ENCODE measurements at regions not wholly inside any gene's neighbourhood (a gene's known extent, or its start where the extent isn't known, plus 50 kb on each side); places are given as distances from the start of the nearest gene placed in this dataset.

DNA sequence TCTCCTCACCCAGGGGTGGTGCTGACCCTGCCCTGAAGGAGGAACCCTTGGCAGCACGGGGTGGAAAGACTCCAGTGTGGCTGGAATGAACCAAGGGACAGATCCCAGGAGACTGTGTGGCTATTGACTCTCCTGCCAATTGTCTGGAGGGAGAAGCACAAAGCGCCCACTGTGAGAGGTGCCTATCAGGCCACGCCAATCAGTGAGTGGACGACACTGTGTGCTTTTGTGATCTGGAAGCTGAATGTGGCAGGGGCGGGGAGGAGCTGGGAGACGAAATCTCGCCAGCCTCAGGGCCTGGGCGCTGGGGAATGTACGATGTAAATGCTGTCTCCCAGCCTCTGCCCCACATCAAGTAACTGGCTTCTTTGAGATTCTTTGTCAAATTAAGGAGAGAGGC is 167.1 kb downstream of the ZBTB18 start:
- POLR2A ChIA-PET: no interaction called here

GRCh38 chr1:244219149-244219548 is 168.1 kb downstream of the ZBTB18 start:
- peaks cover 13% of the 10 kb centered on the region for H3K9me3 Mint-ChIP-seq
- ChIA-PET POLR2A (interaction anchor here (0.6 kb wide), 1 partner anchor 582 kb away, joined by 3 read pairs; no protein-coding TSS in a partner anchor), CTCF (interaction anchor here (0.6 kb wide), 1 partner anchor 80 kb away, joined by 4 read pairs; no protein-coding TSS in a partner anchor)
- ATAC-seq (no peak), DNase-seq (ENCODE audit: low spot score) (no peak)
- H3K4me1 Mint-ChIP-seq: peaks cover 6% of the 10 kb centered on the region
- H3K36me3 Mint-ChIP-seq: peaks cover 12% of the 10 kb centered on the region
- no peaks in the 10 kb centered on the region for H3K27me3 Mint-ChIP-seq (ENCODE audit: low read depth)
- H3K27ac Mint-ChIP-seq: no peak overlapping the region
- H3K4me3 Mint-ChIP-seq: no peak overlapping the region
- TF ChIP-seq, protein P1, sequence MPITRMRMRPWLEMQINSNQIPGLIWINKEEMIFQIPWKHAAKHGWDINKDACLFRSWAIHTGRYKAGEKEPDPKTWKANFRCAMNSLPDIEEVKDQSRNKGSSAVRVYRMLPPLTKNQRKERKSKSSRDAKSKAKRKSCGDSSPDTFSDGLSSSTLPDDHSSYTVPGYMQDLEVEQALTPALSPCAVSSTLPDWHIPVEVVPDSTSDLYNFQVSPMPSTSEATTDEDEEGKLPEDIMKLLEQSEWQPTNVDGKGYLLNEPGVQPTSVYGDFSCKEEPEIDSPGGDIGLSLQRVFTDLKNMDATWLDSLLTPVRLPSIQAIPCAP (CRISPR knock-in tag; IDR thresholded peaks at IDR 0.05): no peak
- TF ChIP-seq, protein P2, sequence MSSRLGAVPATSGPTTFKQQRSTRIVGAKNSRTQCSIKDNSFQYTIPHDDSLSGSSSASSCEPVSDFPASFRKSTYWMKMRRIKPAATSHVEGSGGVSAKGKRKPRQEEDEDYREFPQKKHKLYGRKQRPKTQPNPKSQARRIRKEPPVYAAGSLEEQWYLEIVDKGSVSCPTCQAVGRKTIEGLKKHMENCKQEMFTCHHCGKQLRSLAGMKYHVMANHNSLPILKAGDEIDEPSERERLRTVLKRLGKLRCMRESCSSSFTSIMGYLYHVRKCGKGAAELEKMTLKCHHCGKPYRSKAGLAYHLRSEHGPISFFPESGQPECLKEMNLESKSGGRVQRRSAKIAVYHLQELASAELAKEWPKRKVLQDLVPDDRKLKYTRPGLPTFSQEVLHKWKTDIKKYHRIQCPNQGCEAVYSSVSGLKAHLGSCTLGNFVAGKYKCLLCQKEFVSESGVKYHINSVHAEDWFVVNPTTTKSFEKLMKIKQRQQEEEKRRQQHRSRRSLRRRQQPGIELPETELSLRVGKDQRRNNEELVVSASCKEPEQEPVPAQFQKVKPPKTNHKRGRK (CRISPR knock-in tag; IDR thresholded peaks at IDR 0.05; ENCODE audit: borderline replicate concordance): no peak
- no peak for TF ChIP-seq CREM (CRISPR knock-in tag; IDR thresholded peaks at IDR 0.05)
- no peak for TF ChIP-seq ZNF425 (CRISPR knock-in tag; conservative IDR thresholded peaks at IDR 0.05)
- TF ChIP-seq, protein P3, sequence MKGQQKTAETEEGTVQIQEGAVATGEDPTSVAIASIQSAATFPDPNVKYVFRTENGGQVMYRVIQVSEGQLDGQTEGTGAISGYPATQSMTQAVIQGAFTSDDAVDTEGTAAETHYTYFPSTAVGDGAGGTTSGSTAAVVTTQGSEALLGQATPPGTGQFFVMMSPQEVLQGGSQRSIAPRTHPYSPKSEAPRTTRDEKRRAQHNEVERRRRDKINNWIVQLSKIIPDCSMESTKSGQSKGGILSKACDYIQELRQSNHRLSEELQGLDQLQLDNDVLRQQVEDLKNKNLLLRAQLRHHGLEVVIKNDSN (CRISPR knock-in tag; IDR thresholded peaks at IDR 0.05): no peak
- TF ChIP-seq ZNF138 (CRISPR knock-in tag; conservative IDR thresholded peaks at IDR 0.05): no peak
- no peak for TF ChIP-seq ETV6 (CRISPR knock-in tag; IDR thresholded peaks at IDR 0.05)
- no peak for TF ChIP-seq PRDM15 (CRISPR knock-in tag; IDR thresholded peaks at IDR 0.05)

More for the DNA sequence above, 167.1 kb downstream of the ZBTB18 start:
- Mint-ChIP-seq H3K27me3 (ENCODE audit: low read depth) (no peaks in the 10 kb centered on the region; the same call in 1 of the 2 replicates), H3K9me3 (peaks cover 13% of the 10 kb centered on the region), H3K36me3 (peaks cover 12% of the 10 kb centered on the region), H3K4me1 (peaks cover 9% of the 10 kb centered on the region), H3K27ac (no peak overlapping the region), H3K4me3 (no peak overlapping the region)
- CTCF ChIA-PET: no interaction called here
- DNase-seq (ENCODE audit: low spot score): no peak
- ATAC-seq: no peak
- TF ChIP-seq ZMAT4 (CRISPR knock-in tag; IDR thresholded peaks at IDR 0.05) (no peak), ZNF219 (CRISPR knock-in tag; IDR thresholded peaks at IDR 0.05; ENCODE audit: borderline replicate concordance) (no peak), CREB1 (CRISPR knock-in tag; IDR thresholded peaks at IDR 0.05) (no peak), ZNF532 (CRISPR knock-in tag; IDR thresholded peaks at IDR 0.05; ENCODE audit: borderline replicate concordance) (no peak), SMAD3 (CRISPR knock-in tag; IDR thresholded peaks at IDR 0.05; ENCODE audit: borderline replicate concordance) (no peak), JUN (CRISPR knock-in tag; IDR thresholded peaks at IDR 0.05) (no peak), IRF2 (CRISPR knock-in tag; IDR thresholded peaks at IDR 0.05; ENCODE audit: borderline replicate concordance, low read depth) (no peak), NR3C1 (CRISPR knock-in tag; conservative IDR thresholded peaks at IDR 0.05; ENCODE audit: low read depth) (no peak), ZNF671 (CRISPR knock-in tag; IDR thresholded peaks at IDR 0.05) (no peak)
- TF ChIP-seq, protein P4, sequence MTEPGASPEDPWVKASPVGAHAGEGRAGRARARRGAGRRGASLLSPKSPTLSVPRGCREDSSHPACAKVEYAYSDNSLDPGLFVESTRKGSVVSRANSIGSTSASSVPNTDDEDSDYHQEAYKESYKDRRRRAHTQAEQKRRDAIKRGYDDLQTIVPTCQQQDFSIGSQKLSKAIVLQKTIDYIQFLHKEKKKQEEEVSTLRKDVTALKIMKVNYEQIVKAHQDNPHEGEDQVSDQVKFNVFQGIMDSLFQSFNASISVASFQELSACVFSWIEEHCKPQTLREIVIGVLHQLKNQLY (CRISPR knock-in tag; IDR thresholded peaks at IDR 0.05): no peak
